MM.1S (cell line): ENCODE measurements at regions not wholly inside any gene's neighbourhood (a gene's known extent, or its start where the extent isn't known, plus 50 kb on each side); places are given as distances from the start of the nearest gene placed in this dataset.

Source experiments
- CTCF ChIP-seq: fragments of 300-600 bp; sonication (generic); IDR thresholded peaks from 2 replicates; pipeline ENCODE4 v1.5.1; 2016; ENCODE audit warnings: antibody characterized with exemption, low read length, mixed read lengths
- EZH2 ChIP-seq: fragments of 300-600 bp; sonication (generic); optimal IDR thresholded peaks from 2 replicates; pipeline ENCODE3; 2017; ENCODE audit warnings: low read depth, mild to moderate bottlenecking, antibody characterized with exemption, low read length, mixed read lengths

GRCh38 chr12:84502907-84503787, 409.5 kb downstream of the SLC6A15 start:
- TF ChIP-seq CTCF (peak; percentile 69), EZH2 (no peak)
